Liver (tissue), 3 donors: ENCODE measurements at regions not wholly inside any gene's neighbourhood (a gene's known extent, or its start where the extent isn't known, plus 50 kb on each side); places are given as distances from the start of the nearest gene placed in this dataset.

ENCODE experiments used
- CTCF ChIP-seq: fragments of 150-350 bp; IDR thresholded peaks from 2 replicates; pipeline ENCODE4 v1.5.1; 2017; ENCODE audit warnings: improper control_type of control experiment, low read depth, low read length; ENCODE audit not compliant: missing input control
- EGR1 ChIP-seq, 2 donors: IDR thresholded peaks; 2 replicates each; pipeline ENCODE4 v1.6.1; 2016 to 2018; ENCODE audit warnings: antibody characterized with exemption in 2 of 2, low read depth in 2 of 2
- FOXA1 ChIP-seq: IDR thresholded peaks from 2 replicates; pipeline ENCODE4 v1.6.1; 2016; ENCODE audit warnings: antibody characterized with exemption
- GABPA ChIP-seq, 2 donors: IDR thresholded peaks in 1 of 2; conservative IDR thresholded peaks in 1 of 2; 2 replicates each; pipeline ENCODE4 v1.6.1; 2016; ENCODE audit warnings: antibody characterized with exemption in 2 of 2, mild to moderate bottlenecking in 1 of 2, moderate library complexity in 1 of 2
- HNF4A ChIP-seq, 2 donors: conservative IDR thresholded peaks; 2 replicates each; pipeline ENCODE4 v1.6.1; 2016; ENCODE audit warnings: antibody characterized with exemption in 2 of 2, mild to moderate bottlenecking in 2 of 2
- RAD21 ChIP-seq, 2 donors: IDR thresholded peaks; 2 replicates each; pipeline ENCODE4 v1.6.1; 2016; ENCODE audit warnings: antibody characterized with exemption in 2 of 2, mild to moderate bottlenecking in 2 of 2
- REST ChIP-seq: IDR thresholded peaks from 2 replicates; pipeline ENCODE4 v1.6.1; 2016; ENCODE audit warnings: antibody characterized with exemption, mild to moderate bottlenecking
- SP1 ChIP-seq: IDR thresholded peaks from 2 replicates; pipeline ENCODE4 v1.6.1; 2018; ENCODE audit warnings: antibody characterized with exemption, mild to moderate bottlenecking
- YY1 ChIP-seq: IDR thresholded peaks from 2 replicates; pipeline ENCODE4 v1.6.1; 2016; ENCODE audit warnings: antibody characterized with exemption, mild to moderate bottlenecking
- TF ChIP-seq, protein P1 (sequence below): IDR thresholded peaks from 2 replicates; pipeline ENCODE4 v1.6.1; 2016; ENCODE audit warnings: antibody characterized with exemption
- TF ChIP-seq, protein P2 (sequence below): IDR thresholded peaks from 2 replicates; pipeline ENCODE4 v1.6.1; 2016; ENCODE audit warnings: antibody characterized with exemption
- TF ChIP-seq, protein P3 (sequence below): IDR thresholded peaks from 2 replicates; pipeline ENCODE4 v1.6.1; 2016; ENCODE audit warnings: antibody characterized with exemption
- donor health status: healthy.
- donor health status: healthy.

- TF ChIP-seq RAD21 (IDR thresholded peaks at IDR 0.05): no peak
- TF ChIP-seq CTCF: no peak
- TF ChIP-seq, protein P1, sequence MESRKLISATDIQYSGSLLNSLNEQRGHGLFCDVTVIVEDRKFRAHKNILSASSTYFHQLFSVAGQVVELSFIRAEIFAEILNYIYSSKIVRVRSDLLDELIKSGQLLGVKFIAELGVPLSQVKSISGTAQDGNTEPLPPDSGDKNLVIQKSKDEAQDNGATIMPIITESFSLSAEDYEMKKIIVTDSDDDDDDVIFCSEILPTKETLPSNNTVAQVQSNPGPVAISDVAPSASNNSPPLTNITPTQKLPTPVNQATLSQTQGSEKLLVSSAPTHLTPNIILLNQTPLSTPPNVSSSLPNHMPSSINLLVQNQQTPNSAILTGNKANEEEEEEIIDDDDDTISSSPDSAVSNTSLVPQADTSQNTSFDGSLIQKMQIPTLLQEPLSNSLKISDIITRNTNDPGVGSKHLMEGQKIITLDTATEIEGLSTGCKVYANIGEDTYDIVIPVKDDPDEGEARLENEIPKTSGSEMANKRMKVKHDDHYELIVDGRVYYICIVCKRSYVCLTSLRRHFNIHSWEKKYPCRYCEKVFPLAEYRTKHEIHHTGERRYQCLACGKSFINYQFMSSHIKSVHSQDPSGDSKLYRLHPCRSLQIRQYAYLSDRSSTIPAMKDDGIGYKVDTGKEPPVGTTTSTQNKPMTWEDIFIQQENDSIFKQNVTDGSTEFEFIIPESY: no peak
- no peak for TF ChIP-seq REST
- TF ChIP-seq EGR1 (IDR thresholded peaks at IDR 0.05; ENCODE audit: low read depth in 2 of 2): no peak
- TF ChIP-seq YY1: no peak
- TF ChIP-seq, protein P2, sequence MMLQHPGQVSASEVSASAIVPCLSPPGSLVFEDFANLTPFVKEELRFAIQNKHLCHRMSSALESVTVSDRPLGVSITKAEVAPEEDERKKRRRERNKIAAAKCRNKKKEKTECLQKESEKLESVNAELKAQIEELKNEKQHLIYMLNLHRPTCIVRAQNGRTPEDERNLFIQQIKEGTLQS: no peak
- TF ChIP-seq, protein P3, sequence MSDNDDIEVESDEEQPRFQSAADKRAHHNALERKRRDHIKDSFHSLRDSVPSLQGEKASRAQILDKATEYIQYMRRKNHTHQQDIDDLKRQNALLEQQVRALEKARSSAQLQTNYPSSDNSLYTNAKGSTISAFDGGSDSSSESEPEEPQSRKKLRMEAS: no peak
- TF ChIP-seq FOXA1: no peak
- TF ChIP-seq SP1: no peak
- TF ChIP-seq HNF4A (conservative IDR thresholded peaks at IDR 0.05): no peak
- TF ChIP-seq GABPA (IDR thresholded peaks at IDR 0.05 in 1 of 2, conservative IDR thresholded peaks at IDR 0.05 in 1 of 2): no peak
Measured at GRCh38 chr5:171635028-171635427, 150.6 kb upstream of the SMIM23 start.
